Effector memory CD4-positive, alpha-beta T cell (primary cell): ENCODE measurements at regions not wholly inside any gene's neighbourhood (a gene's known extent, or its start where the extent isn't known, plus 50 kb on each side); places are given as distances from the start of the nearest gene placed in this dataset.

Experiments
- DNase-seq, 3 donors: peaks; one replicate each; pipeline ENCODE4 v3.0.0-alpha.2; 2020
- H3K27ac ChIP-seq: 2 replicates; pipeline ENCODE4 v1.7.0; 2013; ENCODE audit warnings: mild to moderate bottlenecking, low read length, moderate library complexity; ENCODE audit not compliant: insufficient read depth, poor library complexity, severe bottlenecking
- H3K27me3 ChIP-seq: replicated peaks from 2 replicates; pipeline ENCODE4 v1.7.0; 2013; ENCODE audit warnings: mild to moderate bottlenecking, low read length; ENCODE audit not compliant: insufficient read depth, control insufficient read depth, poor library complexity, severe bottlenecking
- H3K36me3 ChIP-seq: 2 replicates; pipeline ENCODE4 v1.7.0; 2013; ENCODE audit warnings: mild to moderate bottlenecking, low read length, moderate library complexity; ENCODE audit not compliant: control insufficient read depth, insufficient read depth
- H3K4me1 ChIP-seq: 2 replicates; pipeline ENCODE4 v1.7.0; 2013; ENCODE audit warnings: low read length, mild to moderate bottlenecking; ENCODE audit not compliant: control insufficient read depth, insufficient read depth, poor library complexity, severe bottlenecking
- H3K4me3 ChIP-seq: 2 replicates; pipeline ENCODE4 v1.7.0; 2013; ENCODE audit warnings: low read length, low read depth, mild to moderate bottlenecking; ENCODE audit not compliant: insufficient read depth, poor library complexity, severe bottlenecking
- H3K9me3 ChIP-seq: 2 replicates; pipeline ENCODE4 v1.7.0; 2013; ENCODE audit warnings: mild to moderate bottlenecking, low read length, moderate library complexity; ENCODE audit not compliant: control insufficient read depth

GRCh38 chr10:124180044-124180745 is 86.8 kb upstream of the CHST15 start:
- no peaks in the 10 kb centered on the region for H3K27me3 ChIP-seq
- H3K4me3 ChIP-seq = no peak overlapping the region
- no peaks in the 10 kb centered on the region for H3K36me3 ChIP-seq
- H3K4me1 ChIP-seq = no peaks in the 10 kb centered on the region
- no peak for DNase-seq
- H3K27ac ChIP-seq = no peak overlapping the region
- H3K9me3 ChIP-seq = no peaks in the 10 kb centered on the region

GRCh38 chr10:124179308-124180043 is 86.1 kb upstream of the CHST15 start:
- no peaks in the 10 kb centered on the region for H3K4me1 ChIP-seq
- no peak for DNase-seq
- no peaks in the 10 kb centered on the region for H3K27me3 ChIP-seq
- H3K36me3 ChIP-seq = no peaks in the 10 kb centered on the region
- H3K4me3 ChIP-seq = no peak overlapping the region
- H3K27ac ChIP-seq = no peak overlapping the region
- no peaks in the 10 kb centered on the region for H3K9me3 ChIP-seq

- H3K27me3 ChIP-seq = no peaks in the 10 kb centered on the region
- H3K36me3 ChIP-seq = no peaks in the 10 kb centered on the region
- no peak overlapping the region for H3K4me3 ChIP-seq
- no peaks in the 10 kb centered on the region for H3K9me3 ChIP-seq
- no peaks in the 10 kb centered on the region for H3K4me1 ChIP-seq
- no peak overlapping the region for H3K27ac ChIP-seq
- no peak for DNase-seq
Observed at GRCh38 chr10:124177180-124177518, 83.8 kb upstream of the CHST15 start.

GRCh38 chr10:124176349-124177179 is 83.2 kb upstream of the CHST15 start:
- Histone ChIP-seq H3K36me3 (no peaks in the 10 kb centered on the region), H3K4me3 (no peak overlapping the region), H3K27me3 (no peaks in the 10 kb centered on the region), H3K4me1 (no peaks in the 10 kb centered on the region), H3K27ac (no peak overlapping the region), H3K9me3 (no peaks in the 10 kb centered on the region)
- no peak for DNase-seq

- Histone ChIP-seq H3K27ac (no peak overlapping the region), H3K4me3 (no peak overlapping the region), H3K4me1 (no peaks in the 10 kb centered on the region), H3K9me3 (no peaks in the 10 kb centered on the region), H3K27me3 (no peaks in the 10 kb centered on the region), H3K36me3 (no peaks in the 10 kb centered on the region)
- DNase-seq = no peak
Observed at GRCh38 chr10:124175701-124176348, 82.4 kb upstream of the CHST15 start.

- DNase-seq = no peak
- Histone ChIP-seq H3K9me3 (no peaks in the 10 kb centered on the region), H3K4me1 (no peaks in the 10 kb centered on the region), H3K27ac (no peak overlapping the region), H3K27me3 (no peaks in the 10 kb centered on the region), H3K4me3 (no peak overlapping the region), H3K36me3 (no peaks in the 10 kb centered on the region)
Observed at GRCh38 chr10:124174673-124175645, 81.6 kb upstream of the CHST15 start.

GRCh38 chr10:124174071-124174566 is 80.7 kb upstream of the CHST15 start:
- Histone ChIP-seq H3K27ac (no peak overlapping the region), H3K4me1 (no peaks in the 10 kb centered on the region), H3K9me3 (no peaks in the 10 kb centered on the region), H3K27me3 (no peaks in the 10 kb centered on the region), H3K36me3 (no peaks in the 10 kb centered on the region), H3K4me3 (no peak overlapping the region)
- DNase-seq = no peak

GRCh38 chr10:124173298-124173900 is 80.0 kb upstream of the CHST15 start:
- no peak overlapping the region for H3K4me3 ChIP-seq
- H3K36me3 ChIP-seq = no peaks in the 10 kb centered on the region
- no peak overlapping the region for H3K27ac ChIP-seq
- no peaks in the 10 kb centered on the region for H3K4me1 ChIP-seq
- DNase-seq = no peak
- no peaks in the 10 kb centered on the region for H3K9me3 ChIP-seq
- no peaks in the 10 kb centered on the region for H3K27me3 ChIP-seq
